GM18909 (cell line): ENCODE measurements at regions not wholly inside any gene's neighbourhood (a gene's known extent, or its start where the extent isn't known, plus 50 kb on each side); places are given as distances from the start of the nearest gene placed in this dataset.

Experiments
- ATAC-seq: cut with Tn5 transposase; IDR thresholded peaks from one replicate; pipeline ENCODE4 v1.9.1; 2021; ENCODE audit warnings: mild to moderate bottlenecking; ENCODE audit not compliant: unreplicated experiment, poor library complexity

DNA sequence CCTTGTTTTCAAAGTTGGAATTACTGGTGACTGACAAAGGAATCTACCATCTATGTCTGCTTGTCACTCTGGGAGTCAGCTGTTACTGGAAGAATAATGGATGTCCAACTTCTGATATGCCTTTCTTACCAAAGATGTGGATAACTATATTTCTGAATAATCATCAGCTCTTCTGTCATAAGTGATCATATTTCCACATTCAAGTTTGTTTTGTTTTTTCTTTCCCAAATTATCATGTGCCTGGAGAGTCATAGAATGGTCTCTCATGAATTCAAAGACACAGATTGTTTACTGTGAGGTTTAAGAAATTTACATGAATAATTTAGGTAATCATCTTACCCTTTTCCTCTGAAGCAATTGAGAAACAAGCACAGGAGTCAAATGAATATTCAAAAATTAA, 986.7 kb upstream of the CDH2 start:
- no peak for ATAC-seq

DNA sequence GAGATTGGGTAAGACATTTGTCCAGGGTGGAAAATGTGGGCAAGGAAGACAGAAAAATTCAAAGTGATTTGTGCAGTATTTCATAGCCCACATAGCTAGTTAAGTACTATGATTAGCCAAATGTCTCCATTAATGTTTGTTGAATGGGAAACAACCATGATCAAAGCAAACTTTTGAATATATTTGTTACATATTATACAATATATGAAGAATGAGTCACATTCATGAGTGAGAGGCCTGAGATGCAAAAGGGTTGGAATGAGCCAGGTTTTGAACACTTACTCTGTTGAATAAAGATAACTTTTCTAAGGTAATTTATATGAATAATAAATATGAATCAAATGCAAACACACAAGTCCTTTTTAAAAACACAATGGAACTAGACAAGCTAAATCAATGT, 984.5 kb upstream of the CDH2 start:
- ATAC-seq, result no peak

DNA sequence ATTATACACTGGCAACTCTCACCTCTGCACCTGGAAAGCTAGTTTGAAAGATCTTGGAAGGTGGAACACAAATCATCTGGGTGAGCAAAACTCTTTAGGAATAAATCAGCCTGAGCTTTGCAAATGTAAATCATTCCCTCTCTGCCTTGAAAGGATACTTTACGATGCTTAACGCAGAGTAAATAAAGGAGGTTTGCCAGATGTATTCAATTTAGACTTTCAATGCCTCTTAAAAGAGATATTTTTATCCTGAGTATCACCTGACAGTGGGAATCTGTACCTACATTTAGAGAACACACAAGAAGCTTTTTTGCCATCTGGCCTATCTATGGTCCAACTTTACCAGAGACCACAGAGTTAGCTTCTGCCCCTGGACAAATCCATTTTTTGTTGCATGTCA, 983.2 kb upstream of the CDH2 start:
- no peak for ATAC-seq

DNA sequence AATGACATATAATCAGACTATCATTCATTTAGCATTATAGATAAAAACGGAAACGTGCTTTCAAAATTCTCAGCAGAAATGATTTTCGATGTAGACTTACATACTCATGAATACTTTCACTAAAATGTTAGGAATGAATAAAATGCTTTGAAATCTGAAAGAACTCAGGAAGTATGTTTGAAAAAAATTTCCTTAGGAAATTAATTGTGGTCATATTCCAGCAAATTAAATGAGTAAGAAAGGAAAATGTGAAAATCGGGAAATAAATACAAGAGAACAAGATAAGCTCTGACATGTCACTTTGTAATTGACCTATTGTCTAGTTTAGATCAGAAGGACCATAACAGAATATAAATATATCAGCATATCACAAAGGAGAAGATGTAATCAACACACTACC, 981.0 kb upstream of the CDH2 start:
- ATAC-seq, result no peak

DNA sequence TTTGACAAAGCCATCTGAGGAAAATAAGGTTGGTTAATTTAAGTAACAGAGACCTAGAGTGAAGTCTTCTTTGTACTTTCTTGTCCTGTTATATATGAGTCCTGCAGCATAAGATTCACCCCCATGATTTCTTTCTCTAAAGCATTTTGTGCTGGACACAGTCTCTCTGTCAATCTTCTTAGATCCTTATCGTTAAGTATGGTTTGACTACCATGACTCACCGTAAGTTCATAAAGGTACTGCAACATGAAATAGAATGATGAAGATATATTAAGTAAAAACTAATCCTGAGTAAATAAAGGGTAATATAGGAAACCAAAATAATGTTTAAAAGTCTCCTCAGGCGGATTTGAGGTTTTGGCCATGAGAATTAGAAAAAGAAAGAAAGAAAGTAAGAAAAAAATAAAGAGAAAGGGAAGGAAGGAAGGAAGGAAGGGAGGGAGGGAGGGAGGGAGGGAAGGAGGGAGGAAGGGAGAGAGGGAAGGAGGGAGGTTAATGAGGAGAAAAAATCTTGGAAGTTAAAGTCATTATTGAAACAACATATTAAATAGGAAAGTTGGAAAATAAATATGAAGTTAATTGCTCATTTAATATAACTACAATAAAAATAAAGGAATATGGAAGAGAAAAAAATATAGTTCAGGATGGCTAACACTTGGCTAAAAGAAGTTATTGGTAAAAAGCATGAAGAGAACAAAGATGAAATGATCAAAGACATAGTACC, 980.3 kb upstream of the CDH2 start:
- no peak for ATAC-seq

DNA sequence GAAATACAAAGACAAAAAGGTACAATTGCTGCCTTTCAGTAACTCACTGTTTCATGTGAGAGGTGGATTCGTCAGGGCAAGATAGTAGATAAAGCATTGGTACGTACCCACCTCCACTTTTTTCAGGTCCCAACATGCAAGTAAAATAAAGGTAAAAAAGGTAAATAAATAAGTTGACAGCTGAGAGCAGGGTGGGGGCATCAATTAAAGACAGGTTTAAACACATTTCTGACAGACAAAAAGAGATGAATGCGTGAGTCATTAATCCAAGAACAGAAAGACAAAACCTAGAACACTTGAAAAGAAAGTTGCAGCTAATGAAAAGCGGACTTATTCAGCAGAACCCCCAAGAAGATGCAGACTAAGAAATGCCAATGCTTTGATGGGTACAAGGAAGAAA, 979.6 kb upstream of the CDH2 start:
- ATAC-seq, result no peak

DNA sequence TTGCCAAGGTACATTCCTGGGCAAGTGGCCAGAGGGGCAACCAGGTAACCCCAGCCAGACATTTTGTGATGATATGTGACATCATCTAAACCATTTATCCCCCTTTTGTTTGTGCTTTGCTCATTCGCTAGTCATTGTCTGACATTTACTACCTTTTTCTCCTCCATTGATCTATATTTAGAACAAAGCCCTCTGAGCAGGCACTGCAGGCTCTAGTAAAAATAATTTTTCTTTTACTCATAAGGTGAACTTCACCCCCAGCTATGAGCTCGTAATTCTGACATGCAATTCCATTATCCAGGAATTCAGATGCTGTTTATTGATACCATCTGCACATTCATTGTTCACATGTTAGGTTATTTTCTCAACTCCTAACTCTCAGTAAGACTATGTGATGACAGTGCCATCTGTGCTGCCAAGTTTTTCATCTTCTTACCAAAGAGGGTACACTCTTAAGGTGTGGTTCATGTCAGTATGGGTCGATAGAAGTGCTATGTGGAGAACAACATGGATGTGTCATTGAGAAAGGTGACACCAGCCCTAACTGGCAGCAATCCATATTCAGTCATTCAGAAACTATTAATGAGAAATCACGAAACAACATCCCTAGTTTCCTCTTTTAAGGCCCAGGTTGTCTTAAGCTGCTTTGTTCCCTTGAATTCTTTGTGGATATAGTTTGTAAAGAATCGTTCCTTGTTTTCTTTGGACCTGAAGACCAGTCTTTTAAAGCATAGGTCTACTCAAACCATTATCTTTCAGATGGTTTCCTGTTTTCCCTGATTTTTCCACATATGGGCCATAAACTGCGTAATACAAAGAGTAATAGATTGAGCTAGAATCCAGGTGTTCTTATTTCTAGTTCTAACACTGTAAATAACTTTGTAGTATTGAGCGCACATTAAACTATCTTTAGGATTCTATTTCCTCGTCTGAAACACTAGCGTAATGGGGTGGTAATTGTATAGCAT, 978.1 kb upstream of the CDH2 start:
- no peak for ATAC-seq

DNA sequence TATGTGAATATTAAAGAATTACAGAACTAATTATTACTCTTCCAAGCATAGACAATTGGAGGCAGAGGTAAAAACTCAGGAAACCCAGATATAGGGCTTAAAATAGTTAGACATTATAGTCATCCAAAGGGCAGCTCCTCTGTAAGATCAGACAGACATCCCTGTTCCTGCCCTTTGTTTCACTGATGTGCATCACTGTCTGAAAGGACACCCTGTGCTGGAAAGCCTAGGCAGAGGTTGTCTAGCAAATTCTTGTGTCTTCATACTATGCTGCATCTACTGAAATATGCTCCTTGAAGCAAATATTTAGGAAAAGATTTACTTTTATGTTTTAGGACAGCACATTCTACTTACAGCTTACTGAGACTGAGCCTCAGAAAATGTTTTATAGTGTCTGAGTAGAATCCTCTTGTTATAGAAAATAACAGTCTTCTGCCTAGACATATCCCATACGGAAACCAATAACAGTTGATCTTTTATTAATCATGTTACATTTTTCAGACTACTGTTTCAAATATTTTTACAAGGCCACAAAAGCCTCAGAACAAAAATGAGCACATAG, 977.3 kb upstream of the CDH2 start:
- ATAC-seq, result no peak

DNA sequence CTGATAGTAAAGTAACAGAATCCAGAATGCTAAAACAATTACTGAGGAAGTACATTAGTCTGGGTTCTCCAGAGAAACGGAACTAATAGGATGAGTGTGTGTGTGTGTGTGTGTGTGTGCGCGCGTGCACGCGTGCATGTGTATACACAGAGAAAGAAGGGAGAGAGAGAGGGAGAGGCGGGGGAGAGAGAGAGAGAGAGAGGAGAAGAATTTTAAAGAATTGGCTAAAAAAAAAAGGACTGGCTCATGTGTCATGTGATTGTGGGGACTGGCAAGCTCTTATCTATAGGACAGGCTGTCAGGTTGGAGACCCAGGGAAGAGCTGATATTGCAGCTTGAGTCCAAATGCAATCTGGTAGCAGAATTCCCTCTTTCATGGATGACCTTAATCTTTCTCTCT, 976.2 kb upstream of the CDH2 start:
- no peak for ATAC-seq

DNA sequence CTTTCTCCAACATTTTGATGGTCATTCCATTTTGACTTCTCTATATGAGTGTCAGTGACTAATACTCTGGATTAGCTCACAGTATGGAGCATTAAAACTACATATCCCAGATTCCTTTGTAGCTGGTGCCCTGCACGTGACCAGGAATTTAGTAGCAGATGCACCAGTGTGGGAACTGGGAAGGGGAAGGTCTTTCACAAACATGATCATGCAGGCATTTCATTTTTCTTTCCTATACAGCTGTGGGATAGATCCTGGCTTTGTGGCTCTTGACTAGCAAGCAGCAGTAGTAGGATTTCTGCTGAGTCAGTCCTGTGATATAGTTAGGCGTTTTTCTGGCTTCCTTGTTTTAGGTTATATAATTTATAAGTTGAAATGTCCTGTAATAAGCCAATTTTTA, 971.0 kb upstream of the CDH2 start:
- ATAC-seq, result no peak

DNA sequence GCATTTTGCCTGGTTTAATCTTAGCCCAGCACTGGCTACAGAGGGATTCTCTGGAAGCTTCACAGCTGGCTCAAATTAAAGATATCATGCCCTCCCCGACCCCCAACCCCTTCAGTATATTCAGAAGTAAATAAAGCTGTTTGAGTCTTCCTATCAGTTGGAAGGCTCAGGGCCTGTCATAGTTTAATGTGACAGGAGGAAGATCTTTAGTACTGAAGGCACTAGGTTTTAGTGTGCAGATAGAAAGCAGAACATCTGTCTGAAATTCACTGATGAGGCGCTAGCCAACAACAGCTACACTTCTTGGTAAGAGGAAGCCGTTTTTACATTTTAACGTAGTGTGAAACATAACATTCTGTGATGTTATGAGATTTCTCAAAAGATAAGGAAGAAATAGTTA, 969.1 kb upstream of the CDH2 start:
- ATAC-seq, result no peak

DNA sequence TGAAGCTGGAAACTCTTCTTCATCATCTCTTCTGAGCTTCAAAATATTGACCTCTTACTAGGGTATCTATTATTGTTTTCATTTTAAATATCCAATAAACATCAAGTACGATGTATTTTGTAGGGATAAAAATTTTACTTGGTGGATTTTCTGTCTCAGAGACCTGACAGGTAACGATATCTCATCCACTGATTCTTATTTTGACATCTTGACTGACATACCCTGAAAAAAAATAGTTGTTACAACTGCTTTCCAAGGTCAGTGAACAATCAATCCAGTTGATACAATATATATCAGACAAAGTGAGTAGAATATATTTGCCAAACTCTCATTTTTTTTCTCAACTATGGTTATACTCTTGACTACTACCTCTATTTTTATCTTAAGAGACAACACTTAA, 963.7 kb upstream of the CDH2 start:
- no peak for ATAC-seq

DNA sequence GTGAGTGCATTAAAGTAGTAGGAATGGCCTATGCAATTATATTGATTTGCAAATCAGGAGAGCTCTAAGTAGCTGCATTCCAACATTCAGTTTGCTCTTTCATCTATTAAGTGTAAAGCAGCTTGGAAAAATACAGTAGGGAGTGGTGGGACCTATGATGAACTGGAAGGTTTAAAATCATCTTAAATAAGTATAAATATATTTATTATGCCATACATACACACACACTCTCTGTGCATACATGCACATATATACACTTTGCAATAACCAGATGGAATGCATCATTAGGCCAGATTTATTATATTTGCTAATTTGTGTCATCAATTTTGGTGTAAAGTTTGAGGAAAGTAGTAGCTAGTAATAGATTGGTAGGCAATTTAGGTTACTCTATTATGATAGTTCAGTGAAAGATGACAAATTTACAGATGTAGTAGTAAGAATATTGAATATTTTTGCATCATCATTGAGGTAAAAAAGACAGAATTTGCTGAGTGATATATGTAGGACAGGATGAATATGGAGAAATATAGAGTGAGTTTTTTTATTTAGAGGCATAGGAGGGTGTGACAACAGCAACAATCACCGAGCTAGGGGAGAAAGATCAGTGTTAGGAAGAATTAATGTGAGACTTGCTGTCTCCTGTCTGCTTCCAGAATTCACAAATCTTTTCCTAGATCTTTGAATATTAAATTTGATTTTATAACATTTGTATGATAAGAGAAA, 961.0 kb upstream of the CDH2 start:
- ATAC-seq, result no peak

DNA sequence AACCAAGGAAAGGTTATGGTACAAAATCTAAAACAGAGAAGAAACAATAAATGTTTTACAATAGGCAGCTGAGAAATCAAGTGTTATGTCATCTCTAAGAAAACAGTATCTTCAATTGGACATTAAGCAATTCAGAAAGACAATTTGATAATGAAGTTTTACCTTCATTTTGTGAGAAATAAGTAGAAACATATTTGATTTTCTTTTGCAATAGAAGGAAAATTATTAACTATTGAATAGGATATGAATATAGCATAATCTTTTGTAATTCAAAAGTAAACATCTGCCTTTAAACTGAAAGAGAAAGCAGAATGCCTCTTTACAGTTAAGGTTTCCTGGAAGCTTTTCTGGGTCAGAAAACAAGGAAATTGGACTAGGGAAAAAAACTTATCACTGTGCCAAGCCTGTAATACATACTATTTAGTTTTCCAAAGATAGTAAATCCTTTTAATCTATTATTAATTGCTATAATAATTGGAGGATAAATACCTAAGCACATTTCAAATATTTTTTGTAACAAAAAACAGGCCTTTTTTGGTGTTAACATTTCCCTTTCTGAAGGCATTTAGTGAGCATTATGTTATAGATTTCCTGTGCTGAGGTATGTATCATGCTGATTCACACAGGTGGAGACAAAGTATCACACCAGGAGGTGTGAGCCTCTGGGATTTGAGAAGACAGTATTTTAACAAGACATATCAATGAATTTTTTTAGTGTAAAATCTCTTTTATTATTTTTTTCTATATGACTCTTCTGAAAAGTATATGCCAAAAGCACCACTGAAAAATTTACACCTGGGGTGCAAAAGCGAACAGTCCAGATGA, 947.0 kb upstream of the CDH2 start:
- no peak for ATAC-seq

DNA sequence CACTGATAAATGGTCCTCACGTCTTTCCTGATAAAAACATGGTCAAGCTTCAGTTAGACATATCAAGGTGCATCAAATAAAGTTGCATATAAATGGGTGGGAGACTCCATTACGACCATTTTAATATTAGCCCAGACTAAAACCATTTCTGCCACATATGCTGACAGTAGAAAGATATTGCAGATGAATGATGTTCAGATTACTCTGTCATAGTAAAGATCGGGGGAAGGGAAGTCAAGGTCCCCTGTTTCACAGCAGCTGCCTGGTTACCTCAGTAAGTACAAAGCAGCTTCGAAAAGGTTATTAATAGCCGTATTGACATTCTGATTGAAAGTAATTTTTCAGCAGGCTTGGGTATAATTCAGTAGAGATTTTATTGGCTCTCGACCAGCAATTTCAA, 927.7 kb upstream of the CDH2 start:
- ATAC-seq, result no peak

DNA sequence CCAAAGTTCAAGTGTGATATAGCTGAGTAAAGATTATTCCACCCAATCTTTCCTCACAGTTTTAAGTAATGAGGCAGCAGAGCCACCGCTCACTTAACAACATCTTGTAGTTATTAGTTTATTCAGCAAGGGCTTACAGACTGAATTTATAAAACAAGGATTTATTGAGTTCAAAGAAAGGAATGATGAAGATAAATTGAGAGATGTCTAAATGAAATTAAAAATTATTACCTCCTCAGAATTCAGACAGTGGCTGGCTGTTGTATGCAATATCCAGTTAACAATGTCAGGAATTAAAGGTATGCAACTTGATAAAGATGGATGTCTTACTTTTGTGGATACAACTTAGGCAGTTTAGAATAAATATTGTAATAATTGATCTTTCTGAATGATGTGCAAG, 927.3 kb upstream of the CDH2 start:
- no peak for ATAC-seq

DNA sequence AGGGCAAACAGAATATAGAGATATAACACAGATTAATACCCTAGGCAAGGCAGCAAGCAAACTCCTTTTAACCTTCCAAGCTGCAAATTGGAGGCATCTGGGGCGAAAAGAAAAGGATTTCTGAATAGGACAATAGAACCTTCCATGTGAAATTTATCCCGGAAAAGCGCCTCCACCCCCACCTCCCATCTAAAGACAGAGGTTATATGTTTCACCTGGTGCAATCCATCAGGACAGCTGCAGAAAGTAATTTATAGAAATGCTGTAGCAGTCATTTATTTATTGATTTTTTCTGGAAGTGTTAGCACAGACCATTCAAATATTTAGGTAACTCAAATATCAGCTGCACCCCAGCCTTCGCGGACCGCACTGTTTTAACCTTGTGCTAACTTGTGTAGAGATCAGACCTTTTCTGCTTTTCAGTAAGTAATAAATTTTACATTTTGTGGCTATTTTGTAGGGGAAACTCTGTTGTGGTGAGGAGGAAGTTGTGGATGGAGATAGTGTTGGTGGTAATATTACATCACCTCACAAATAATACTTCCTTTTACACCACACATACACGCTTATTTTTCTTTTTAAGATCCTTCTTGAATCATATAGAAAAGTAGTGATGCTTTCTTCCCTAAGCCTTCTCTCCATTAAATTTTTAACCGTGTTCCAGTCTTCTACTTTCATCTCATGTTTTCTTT, 919.3 kb upstream of the CDH2 start:
- no peak for ATAC-seq

DNA sequence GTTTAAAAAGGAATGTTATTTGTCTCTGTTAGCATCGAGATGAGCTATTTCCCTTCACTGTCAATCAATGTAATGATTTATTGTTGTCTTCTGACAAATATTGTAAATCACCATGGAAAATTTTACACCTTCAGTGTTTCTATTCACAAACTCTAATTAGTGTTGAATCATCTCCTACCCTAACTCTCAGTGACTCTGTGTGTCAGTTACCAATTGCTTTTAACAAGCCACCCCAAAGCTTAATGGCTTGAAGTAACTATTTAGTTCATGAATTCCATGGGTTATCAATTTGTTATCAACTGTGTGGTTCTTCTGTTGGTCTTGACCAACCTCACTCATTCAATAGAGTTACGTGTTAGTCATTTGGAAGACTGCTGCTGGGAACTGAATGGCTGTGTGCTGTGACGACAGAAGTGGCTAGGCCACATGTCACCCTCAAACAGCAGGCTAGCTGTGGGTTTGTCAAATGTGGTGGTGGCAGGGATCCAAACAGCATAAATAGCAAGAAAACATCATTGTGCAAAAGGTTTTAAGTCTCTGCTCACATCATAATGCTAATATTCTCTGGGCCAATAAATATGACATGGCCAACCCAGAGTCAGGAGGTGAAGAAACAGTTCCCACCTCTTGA, 910.8 kb upstream of the CDH2 start:
- ATAC-seq, result no peak

DNA sequence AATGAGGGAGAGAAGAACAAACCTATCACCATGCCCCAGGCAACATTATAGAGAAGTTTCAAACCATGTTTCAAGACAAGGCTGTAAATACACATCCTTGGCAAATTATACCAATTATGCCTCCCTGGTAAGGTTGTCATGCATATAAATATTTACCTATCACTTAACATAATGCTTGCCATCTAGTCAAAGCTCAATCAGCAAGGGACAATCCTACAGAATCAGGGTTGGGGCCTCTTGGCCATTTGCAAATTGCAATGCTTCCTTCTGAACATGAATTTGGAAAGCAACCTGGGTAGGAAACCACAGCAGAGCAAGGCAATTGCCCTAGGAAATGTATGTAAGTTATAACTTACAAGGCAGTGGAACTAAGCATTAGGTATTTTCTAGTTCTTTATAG, 907.2 kb upstream of the CDH2 start:
- ATAC-seq, result no peak
